ENCODE measurements at regions not wholly inside any gene's neighbourhood (a gene's known extent, or its start where the extent isn't known, plus 50 kb on each side); places are given as distances from the start of the nearest gene placed in this dataset.

- no peak for TF ChIP-seq CTCF (IDR thresholded peaks at IDR 0.05)
- TF ChIP-seq POLR2AphosphoS5 (IDR thresholded peaks at IDR 0.05), result no peak
- no peak for TF ChIP-seq POLR2A (IDR thresholded peaks at IDR 0.05; ENCODE audit: low read depth)
- TF ChIP-seq EP300 (IDR thresholded peaks at IDR 0.05), result no peak
These were observed 868.4 kb upstream of the SOX9 start for GRCh38 chr17:71252436-71252835.
